NCI-H526 (cell line): ENCODE measurements at regions not wholly inside any gene's neighbourhood (a gene's known extent, or its start where the extent isn't known, plus 50 kb on each side); places are given as distances from the start of the nearest gene placed in this dataset.
"Not testable (repeated sequence)": the region's sequence is repeated elsewhere in the genome, so short reads cannot be mapped to it uniquely, and the experiment has no call there.

Source experiments
- DNase-seq, 2 experiments: peaks; one replicate each; lab custom pipeline; 2025; lab: John Stamatoyannopoulos, UW

GRCh38 chr20:53748176-53748575 lies 154.5 kb upstream of the ZNF217 start:
- peak in 1 of 2 experiments; percentile 32 for DNase-seq

- no peak for DNase-seq
Measured at GRCh38 chr20:53743607-53744260, 150.1 kb upstream of the ZNF217 start.

- no peak for DNase-seq
Measured at GRCh38 chr20:53742685-53743081, 149.0 kb upstream of the ZNF217 start.

- peak in 1 of 2 experiments; percentile 18 for DNase-seq
Measured at GRCh38 chr20:53741726-53742028, 148.0 kb upstream of the ZNF217 start.

GRCh38 chr20:53739799-53740785 lies 146.5 kb upstream of the ZNF217 start:
- peak; percentile 69 to 81 for DNase-seq

- peak; percentile 28 to 67 for DNase-seq
Measured at GRCh38 chr20:53738945-53739798, 145.5 kb upstream of the ZNF217 start.

- peak; percentile 93 for DNase-seq
Measured at GRCh38 chr20:53738039-53738944, 144.7 kb upstream of the ZNF217 start.

- peak in 1 of 2 experiments; percentile 51 for DNase-seq
Measured at GRCh38 chr20:53737396-53738038, 143.9 kb upstream of the ZNF217 start.

- DNase-seq = peak; percentile 57 to 76
Measured at GRCh38 chr20:53736757-53737395, 143.2 kb upstream of the ZNF217 start.

GRCh38 chr20:53736122-53736756 lies 142.6 kb upstream of the ZNF217 start:
- peak; percentile 84 to 86 for DNase-seq

GRCh38 chr20:53735536-53736050 lies 142.0 kb upstream of the ZNF217 start:
- DNase-seq = peak; percentile 18 to 54

GRCh38 chr20:53734006-53734688 lies 140.5 kb upstream of the ZNF217 start:
- DNase-seq = no peak

GRCh38 chr20:53731595-53731994 lies 138.0 kb upstream of the ZNF217 start:
- no peak for DNase-seq

GRCh38 chr20:53728359-53728758 lies 134.7 kb upstream of the ZNF217 start:
- no peak for DNase-seq

- not testable (repeated sequence) for DNase-seq
Measured at GRCh38 chr20:53727239-53727638, 133.6 kb upstream of the ZNF217 start.

GRCh38 chr20:53725575-53725970 lies 131.9 kb upstream of the ZNF217 start:
- no peak for DNase-seq

- no peak for DNase-seq
Measured at GRCh38 chr20:53723621-53724020, 130.0 kb upstream of the ZNF217 start.

GRCh38 chr20:53723045-53723444 lies 129.4 kb upstream of the ZNF217 start:
- no peak for DNase-seq

- no peak for DNase-seq
Measured at GRCh38 chr20:53722515-53723036, 128.9 kb upstream of the ZNF217 start.
